ENCODE measurements at regions not wholly inside any gene's neighbourhood (a gene's known extent, or its start where the extent isn't known, plus 50 kb on each side); places are given as distances from the start of the nearest gene placed in this dataset.

DNA sequence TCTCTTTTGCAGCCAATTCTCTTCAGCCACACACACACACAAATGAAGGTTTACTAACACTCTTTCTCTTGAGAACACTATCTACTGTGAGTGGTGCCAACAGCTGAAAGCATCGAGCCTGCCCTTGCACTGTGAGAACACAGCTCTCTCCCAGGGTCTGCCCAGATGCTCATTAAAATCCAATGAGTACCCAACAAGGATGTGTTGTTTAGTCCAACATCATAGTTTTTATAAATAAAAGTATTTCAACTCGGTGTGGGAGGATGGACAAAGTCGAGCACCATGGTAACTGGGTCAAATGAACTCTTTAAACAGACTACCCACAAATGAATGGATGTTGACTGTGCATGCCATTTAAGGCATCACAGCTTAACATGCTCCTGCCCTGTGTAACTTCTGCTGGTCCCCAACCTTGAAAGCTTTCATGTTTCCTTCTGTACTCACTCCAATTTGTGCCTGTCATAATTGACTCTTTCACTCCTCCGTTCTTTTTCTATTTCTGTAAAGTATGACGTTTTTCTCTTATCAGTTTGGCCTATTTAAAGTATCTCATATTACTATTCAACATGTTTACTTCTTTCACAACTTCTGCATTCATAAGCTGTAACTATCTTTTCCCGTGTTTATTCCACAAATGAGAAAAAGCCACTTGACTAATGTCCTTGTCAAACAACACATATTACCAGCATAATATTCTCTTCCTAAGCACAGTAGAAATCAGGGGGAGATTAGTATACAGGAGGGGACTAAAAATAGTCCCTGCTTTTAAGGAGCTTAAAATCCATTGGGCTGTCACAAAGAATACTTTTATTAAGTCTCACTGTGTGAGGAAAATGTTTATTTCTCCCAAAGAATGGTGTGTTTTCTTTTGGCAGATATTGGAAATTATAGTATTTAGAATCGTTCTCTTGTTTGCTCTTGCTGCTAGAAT lies 215.4 kb downstream of the RFPL4B start:
- no peak overlapping the region for H3K4me3 ChIP-seq (ENCODE audit: low read depth, low read length)
- DNase-seq (ENCODE audit: low read depth): no peak
- TF ChIP-seq MYC (IDR thresholded peaks at IDR 0.05; ENCODE audit: low read depth, low read length): no peak
- no peak for TF ChIP-seq POLR2A (IDR thresholded peaks at IDR 0.05; ENCODE audit: extremely low read depth, insufficient read length)
- TF ChIP-seq, protein P1, sequence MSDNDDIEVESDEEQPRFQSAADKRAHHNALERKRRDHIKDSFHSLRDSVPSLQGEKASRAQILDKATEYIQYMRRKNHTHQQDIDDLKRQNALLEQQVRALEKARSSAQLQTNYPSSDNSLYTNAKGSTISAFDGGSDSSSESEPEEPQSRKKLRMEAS (IDR thresholded peaks at IDR 0.05; ENCODE audit: low read depth, low read length): no peak
- TF ChIP-seq, protein P2, sequence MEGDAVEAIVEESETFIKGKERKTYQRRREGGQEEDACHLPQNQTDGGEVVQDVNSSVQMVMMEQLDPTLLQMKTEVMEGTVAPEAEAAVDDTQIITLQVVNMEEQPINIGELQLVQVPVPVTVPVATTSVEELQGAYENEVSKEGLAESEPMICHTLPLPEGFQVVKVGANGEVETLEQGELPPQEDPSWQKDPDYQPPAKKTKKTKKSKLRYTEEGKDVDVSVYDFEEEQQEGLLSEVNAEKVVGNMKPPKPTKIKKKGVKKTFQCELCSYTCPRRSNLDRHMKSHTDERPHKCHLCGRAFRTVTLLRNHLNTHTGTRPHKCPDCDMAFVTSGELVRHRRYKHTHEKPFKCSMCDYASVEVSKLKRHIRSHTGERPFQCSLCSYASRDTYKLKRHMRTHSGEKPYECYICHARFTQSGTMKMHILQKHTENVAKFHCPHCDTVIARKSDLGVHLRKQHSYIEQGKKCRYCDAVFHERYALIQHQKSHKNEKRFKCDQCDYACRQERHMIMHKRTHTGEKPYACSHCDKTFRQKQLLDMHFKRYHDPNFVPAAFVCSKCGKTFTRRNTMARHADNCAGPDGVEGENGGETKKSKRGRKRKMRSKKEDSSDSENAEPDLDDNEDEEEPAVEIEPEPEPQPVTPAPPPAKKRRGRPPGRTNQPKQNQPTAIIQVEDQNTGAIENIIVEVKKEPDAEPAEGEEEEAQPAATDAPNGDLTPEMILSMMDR (IDR thresholded peaks at IDR 0.05; ENCODE audit: low read depth, low read length): no peak

DNA sequence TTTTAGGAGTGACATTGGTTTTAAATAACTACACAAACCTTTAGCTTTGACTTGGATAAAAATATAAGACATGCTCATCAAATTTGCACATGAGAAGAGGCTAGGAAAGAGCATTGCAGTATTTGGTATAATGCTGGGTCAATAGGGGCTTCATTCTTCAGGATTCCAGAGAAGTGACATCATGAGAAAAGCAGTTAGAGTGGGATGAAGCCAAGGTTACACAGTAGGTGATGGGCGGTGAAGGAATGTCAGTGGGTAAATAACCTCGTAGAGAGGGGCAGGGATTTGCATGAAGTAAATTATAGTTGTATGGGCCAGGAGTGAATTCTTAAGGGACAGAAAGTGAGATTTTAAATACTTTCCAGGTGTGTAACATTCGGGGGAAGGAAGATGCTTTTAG lies 216.2 kb downstream of the RFPL4B start:
- DNase-seq (ENCODE audit: low read depth): no peak
- H3K4me3 ChIP-seq (ENCODE audit: low read depth, low read length): no peak overlapping the region
- no peak for TF ChIP-seq POLR2A (IDR thresholded peaks at IDR 0.05; ENCODE audit: extremely low read depth, insufficient read length)
- TF ChIP-seq, protein P2 (IDR thresholded peaks at IDR 0.05; ENCODE audit: low read depth, low read length): no peak
- TF ChIP-seq, protein P1 (IDR thresholded peaks at IDR 0.05; ENCODE audit: low read depth, low read length): no peak
- TF ChIP-seq MYC (IDR thresholded peaks at IDR 0.05; ENCODE audit: low read depth, low read length): no peak

DNA sequence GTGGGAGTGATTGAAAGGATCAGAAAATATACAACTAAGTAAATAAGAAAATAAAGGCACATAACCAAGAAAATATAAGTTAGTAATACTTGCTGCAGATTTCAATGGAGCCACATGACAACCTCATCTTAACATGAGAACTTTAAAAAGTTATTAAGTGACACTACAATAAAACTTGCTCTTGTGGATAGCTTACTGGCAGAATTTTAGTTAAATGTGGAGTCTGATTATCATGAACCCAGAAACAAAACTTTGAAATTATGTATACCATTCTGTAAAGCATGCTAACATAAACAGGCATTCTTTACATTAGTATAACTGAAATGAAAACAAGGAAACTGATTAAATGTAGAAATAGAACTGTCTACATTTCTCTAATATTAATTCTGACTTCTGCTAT lies 220.9 kb downstream of the RFPL4B start:
- H3K4me3 ChIP-seq (ENCODE audit: low read depth, low read length): no peak overlapping the region
- no peak for DNase-seq (ENCODE audit: low read depth)
- TF ChIP-seq, protein P1 (IDR thresholded peaks at IDR 0.05; ENCODE audit: low read depth, low read length): no peak
- TF ChIP-seq POLR2A (IDR thresholded peaks at IDR 0.05; ENCODE audit: extremely low read depth, insufficient read length) (no peak), MYC (IDR thresholded peaks at IDR 0.05; ENCODE audit: low read depth, low read length) (no peak)
- TF ChIP-seq, protein P2 (IDR thresholded peaks at IDR 0.05; ENCODE audit: low read depth, low read length): no peak

DNA sequence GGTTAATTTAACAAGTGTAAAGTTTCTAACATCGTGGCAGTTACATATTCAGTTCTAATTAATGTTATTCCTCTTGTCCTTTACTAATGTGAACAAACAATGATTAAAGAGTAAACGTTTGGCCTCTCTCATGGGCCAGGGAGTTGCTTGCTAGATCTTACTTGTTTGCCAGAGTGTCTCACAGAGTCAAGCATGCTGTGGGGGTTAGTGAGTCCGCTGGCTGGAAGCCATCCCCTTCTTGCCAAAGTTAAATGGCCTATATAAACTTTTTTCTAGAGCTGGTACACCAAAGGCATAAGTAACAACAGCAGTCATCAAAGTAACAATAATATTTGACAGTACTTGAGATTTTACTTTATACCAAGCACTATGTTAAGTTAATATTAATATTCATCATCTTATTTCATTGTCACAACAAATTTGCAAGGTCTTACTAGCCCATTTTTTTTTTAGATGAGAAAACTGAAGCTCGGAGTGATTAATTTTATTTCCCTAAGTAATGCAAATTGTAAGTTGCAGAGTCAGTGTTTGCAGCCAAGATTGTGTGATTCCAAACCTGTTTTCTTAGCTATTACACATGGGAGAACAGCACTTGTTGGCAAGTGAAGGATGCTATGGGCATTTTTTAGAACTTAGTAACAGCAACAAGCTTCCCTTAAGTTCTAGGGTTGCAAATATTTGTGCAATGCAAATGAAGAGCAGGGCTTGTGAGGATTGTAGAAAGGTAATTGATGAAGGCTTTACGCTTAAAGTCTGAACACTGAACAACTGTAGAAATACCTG lies 224.5 kb downstream of the RFPL4B start:
- TF ChIP-seq, protein P2 (IDR thresholded peaks at IDR 0.05; ENCODE audit: low read depth, low read length): no peak
- TF ChIP-seq POLR2A (IDR thresholded peaks at IDR 0.05; ENCODE audit: extremely low read depth, insufficient read length): no peak
- TF ChIP-seq MYC (IDR thresholded peaks at IDR 0.05; ENCODE audit: low read depth, low read length): no peak
- TF ChIP-seq, protein P1 (IDR thresholded peaks at IDR 0.05; ENCODE audit: low read depth, low read length): no peak
- DNase-seq (ENCODE audit: low read depth): no peak
- H3K4me3 ChIP-seq (ENCODE audit: low read depth, low read length): no peak overlapping the region

DNA sequence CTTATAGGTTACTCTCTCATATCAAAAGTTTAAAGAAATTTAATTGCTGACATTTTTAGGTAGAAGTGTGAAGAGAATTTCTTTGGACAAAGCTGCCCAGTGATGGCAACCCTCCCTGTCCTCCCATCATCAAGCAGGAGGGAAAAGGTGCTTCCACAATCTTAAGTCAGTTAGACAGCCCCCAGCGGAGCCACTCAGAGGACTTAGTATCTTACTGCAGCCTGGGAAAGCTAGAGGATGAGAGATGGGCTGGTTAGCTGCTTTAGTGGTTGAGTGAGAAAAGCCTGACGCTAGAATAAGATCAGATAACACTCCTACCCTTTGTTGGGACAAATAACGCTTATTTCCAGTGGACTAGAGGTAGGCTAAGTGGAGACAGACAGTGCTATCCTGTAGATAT lies 227.1 kb downstream of the RFPL4B start:
- TF ChIP-seq, protein P2 (IDR thresholded peaks at IDR 0.05; ENCODE audit: low read depth, low read length): no peak
- TF ChIP-seq POLR2A (IDR thresholded peaks at IDR 0.05; ENCODE audit: extremely low read depth, insufficient read length) (no peak), MYC (IDR thresholded peaks at IDR 0.05; ENCODE audit: low read depth, low read length) (no peak)
- TF ChIP-seq, protein P1 (IDR thresholded peaks at IDR 0.05; ENCODE audit: low read depth, low read length): no peak
- no peak for DNase-seq (ENCODE audit: low read depth)
- H3K4me3 ChIP-seq (ENCODE audit: low read depth, low read length): no peak overlapping the region

Data from NB4 (cell line).